IPS-18c (cell line): ENCODE measurements at regions not wholly inside any gene's neighbourhood (a gene's known extent, or its start where the extent isn't known, plus 50 kb on each side); places are given as distances from the start of the nearest gene placed in this dataset.

Experiments used
- H3K4me3 ChIP-seq: 2 replicates; pipeline ENCODE4 v1.7.0; 2013; ENCODE audit warnings: low read depth, mild to moderate bottlenecking, low read length, moderate library complexity; ENCODE audit not compliant: insufficient read depth
- H3K9me3 ChIP-seq: one replicate; pipeline ENCODE4 v1.6.1; 2013; ENCODE audit warnings: mild to moderate bottlenecking, low read length, moderate library complexity; ENCODE audit not compliant: control insufficient read depth, insufficient read depth

- Histone ChIP-seq H3K9me3 (no peaks in the 10 kb centered on the region), H3K4me3 (no peak overlapping the region)
Observed at GRCh38 chr1:219668446-219668845, 55.5 kb upstream of the ZC3H11B start.

- no peaks in the 10 kb centered on the region for H3K9me3 ChIP-seq
- H3K4me3 ChIP-seq: no peak overlapping the region
Observed at GRCh38 chr1:219666242-219666641, 53.3 kb upstream of the ZC3H11B start.

GRCh38 chr1:219665089-219665488 lies 52.2 kb upstream of the ZC3H11B start:
- no peak overlapping the region for H3K4me3 ChIP-seq
- H3K9me3 ChIP-seq: no peaks in the 10 kb centered on the region

GRCh38 chr1:219664310-219665029 lies 51.6 kb upstream of the ZC3H11B start:
- Histone ChIP-seq H3K9me3 (no peaks in the 10 kb centered on the region), H3K4me3 (no peak overlapping the region)
